ENCODE measurements at regions not wholly inside any gene's neighbourhood (a gene's known extent, or its start where the extent isn't known, plus 50 kb on each side); places are given as distances from the start of the nearest gene placed in this dataset.

- H3K4me3 ChIP-seq (ENCODE audit: control insufficient read depth in 2 of 3, extremely low read depth in 1 of 3, insufficient read depth in 2 of 3, low read depth in 1 of 3, low read length in 3 of 3): no peak overlapping the region
- no peaks in the 10 kb centered on the region for H4K20me1 ChIP-seq (ENCODE audit: control insufficient read depth, extremely low read depth, insufficient read depth, low read length)
- H3K9me1 ChIP-seq (ENCODE audit: control insufficient read depth, extremely low read depth, insufficient read depth, low read length): no peaks in the 10 kb centered on the region
- H3K27me3 ChIP-seq (ENCODE audit: control insufficient read depth, extremely low read depth, insufficient read depth, low read length): no peaks in the 10 kb centered on the region
- no peak overlapping the region for H3K27ac ChIP-seq (ENCODE audit: control insufficient read depth, insufficient read depth, low read length)
- H3K4me2 ChIP-seq (ENCODE audit: control insufficient read depth, extremely low read depth, insufficient read depth, low read depth, low read length): no peak overlapping the region
- FAIRE-seq: no peak
- no peak for DNase-seq (ENCODE audit: low read depth, low spot score)
- H2AFZ ChIP-seq (ENCODE audit: control insufficient read depth, low read length): no peak overlapping the region
- no peaks in the 10 kb centered on the region for H3K79me2 ChIP-seq (ENCODE audit: control insufficient read depth, insufficient read depth, low read length)
- no peaks in the 10 kb centered on the region for H3K4me1 ChIP-seq (ENCODE audit: control insufficient read depth, extremely low read depth, insufficient read depth, low read length)
- dilution Hi-C loops (cut with MboI; ENCODE audit: extremely low pct_ligation_motif_present, low sequenced_read_pairs): no loop called here
- TF ChIP-seq, protein P1, sequence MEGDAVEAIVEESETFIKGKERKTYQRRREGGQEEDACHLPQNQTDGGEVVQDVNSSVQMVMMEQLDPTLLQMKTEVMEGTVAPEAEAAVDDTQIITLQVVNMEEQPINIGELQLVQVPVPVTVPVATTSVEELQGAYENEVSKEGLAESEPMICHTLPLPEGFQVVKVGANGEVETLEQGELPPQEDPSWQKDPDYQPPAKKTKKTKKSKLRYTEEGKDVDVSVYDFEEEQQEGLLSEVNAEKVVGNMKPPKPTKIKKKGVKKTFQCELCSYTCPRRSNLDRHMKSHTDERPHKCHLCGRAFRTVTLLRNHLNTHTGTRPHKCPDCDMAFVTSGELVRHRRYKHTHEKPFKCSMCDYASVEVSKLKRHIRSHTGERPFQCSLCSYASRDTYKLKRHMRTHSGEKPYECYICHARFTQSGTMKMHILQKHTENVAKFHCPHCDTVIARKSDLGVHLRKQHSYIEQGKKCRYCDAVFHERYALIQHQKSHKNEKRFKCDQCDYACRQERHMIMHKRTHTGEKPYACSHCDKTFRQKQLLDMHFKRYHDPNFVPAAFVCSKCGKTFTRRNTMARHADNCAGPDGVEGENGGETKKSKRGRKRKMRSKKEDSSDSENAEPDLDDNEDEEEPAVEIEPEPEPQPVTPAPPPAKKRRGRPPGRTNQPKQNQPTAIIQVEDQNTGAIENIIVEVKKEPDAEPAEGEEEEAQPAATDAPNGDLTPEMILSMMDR (optimal IDR thresholded peaks at IDR 0.05 in 1 of 3, IDR thresholded peaks at IDR 0.05 in 1 of 3, conservative IDR thresholded peaks at IDR 0.05 in 1 of 3; ENCODE audit: extremely low read depth in 1 of 3, insufficient read depth in 2 of 3, low read length in 3 of 3): no peak
- no peak for TF ChIP-seq EZH2 (IDR thresholded peaks at IDR 0.05; ENCODE audit: low read length)
- H3K9me3 ChIP-seq (ENCODE audit: control insufficient read depth, low read depth, low read length): no peaks in the 10 kb centered on the region
- no peak overlapping the region for H3K9ac ChIP-seq (ENCODE audit: control insufficient read depth, extremely low read depth, insufficient read depth, low read length)
- no peaks in the 10 kb centered on the region for H3K36me3 ChIP-seq (ENCODE audit: control insufficient read depth in 2 of 2, extremely low read depth in 1 of 2, insufficient read depth in 2 of 2, low read length in 2 of 2)
These were observed 217.5 kb upstream of the PPFIA2 start for GRCh38 chr12:81976661-81977060.

DNA sequence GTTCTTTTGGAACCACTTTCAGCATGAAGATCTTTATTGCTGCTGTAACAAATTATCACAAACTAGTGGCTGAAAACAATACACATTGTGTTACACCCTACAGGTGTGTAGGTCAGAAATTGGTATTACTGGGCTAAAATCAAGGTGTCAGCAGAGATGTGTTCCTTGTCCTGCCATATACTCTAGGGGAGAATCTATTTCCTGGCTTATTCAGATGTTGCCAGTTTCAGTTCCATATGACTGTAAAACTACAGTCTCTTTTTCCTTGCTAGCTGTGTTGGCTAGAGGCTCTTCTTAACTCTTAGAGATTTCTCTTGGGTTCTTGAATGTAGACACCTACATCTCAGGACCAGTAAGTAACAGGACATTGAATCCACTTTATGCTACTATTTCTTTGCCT is 215.6 kb upstream of the PPFIA2 start:
- Histone ChIP-seq H3K4me3 (ENCODE audit: control insufficient read depth in 2 of 3, extremely low read depth in 1 of 3, insufficient read depth in 2 of 3, low read depth in 1 of 3, low read length in 3 of 3) (no peak overlapping the region), H3K27me3 (ENCODE audit: control insufficient read depth, extremely low read depth, insufficient read depth, low read length) (no peaks in the 10 kb centered on the region), H3K4me1 (ENCODE audit: control insufficient read depth, extremely low read depth, insufficient read depth, low read length) (no peaks in the 10 kb centered on the region), H3K4me2 (ENCODE audit: control insufficient read depth, extremely low read depth, insufficient read depth, low read depth, low read length) (no peak overlapping the region), H3K79me2 (ENCODE audit: control insufficient read depth, insufficient read depth, low read length) (no peaks in the 10 kb centered on the region), H3K9ac (ENCODE audit: control insufficient read depth, extremely low read depth, insufficient read depth, low read length) (no peak overlapping the region), H3K9me3 (ENCODE audit: control insufficient read depth, low read depth, low read length) (no peaks in the 10 kb centered on the region), H3K36me3 (ENCODE audit: control insufficient read depth in 2 of 2, extremely low read depth in 1 of 2, insufficient read depth in 2 of 2, low read length in 2 of 2) (no peaks in the 10 kb centered on the region), H3K9me1 (ENCODE audit: control insufficient read depth, extremely low read depth, insufficient read depth, low read length) (no peaks in the 10 kb centered on the region), H3K27ac (ENCODE audit: control insufficient read depth, insufficient read depth, low read length) (no peak overlapping the region), H2AFZ (ENCODE audit: control insufficient read depth, low read length) (no peak overlapping the region), H4K20me1 (ENCODE audit: control insufficient read depth, extremely low read depth, insufficient read depth, low read length) (no peaks in the 10 kb centered on the region)
- DNase-seq (ENCODE audit: low read depth, low spot score) (no peak), FAIRE-seq (no peak)
- dilution Hi-C loops (cut with MboI; ENCODE audit: extremely low pct_ligation_motif_present, low sequenced_read_pairs): no loop called here
- TF ChIP-seq, protein P1 (optimal IDR thresholded peaks at IDR 0.05 in 1 of 3, IDR thresholded peaks at IDR 0.05 in 1 of 3, conservative IDR thresholded peaks at IDR 0.05 in 1 of 3; ENCODE audit: extremely low read depth in 1 of 3, insufficient read depth in 2 of 3, low read length in 3 of 3): no peak
- no peak for TF ChIP-seq EZH2 (IDR thresholded peaks at IDR 0.05; ENCODE audit: low read length)
